NCI-H510A (cell line): ENCODE measurements at regions not wholly inside any gene's neighbourhood (a gene's known extent, or its start where the extent isn't known, plus 50 kb on each side); places are given as distances from the start of the nearest gene placed in this dataset.
"Not testable (repeated sequence)": the region's sequence is repeated elsewhere in the genome, so short reads cannot be mapped to it uniquely, and the experiment has no call there.

Source experiments
- DNase-seq: peaks from one replicate; lab custom pipeline; 2025; lab: John Stamatoyannopoulos, UW

DNA sequence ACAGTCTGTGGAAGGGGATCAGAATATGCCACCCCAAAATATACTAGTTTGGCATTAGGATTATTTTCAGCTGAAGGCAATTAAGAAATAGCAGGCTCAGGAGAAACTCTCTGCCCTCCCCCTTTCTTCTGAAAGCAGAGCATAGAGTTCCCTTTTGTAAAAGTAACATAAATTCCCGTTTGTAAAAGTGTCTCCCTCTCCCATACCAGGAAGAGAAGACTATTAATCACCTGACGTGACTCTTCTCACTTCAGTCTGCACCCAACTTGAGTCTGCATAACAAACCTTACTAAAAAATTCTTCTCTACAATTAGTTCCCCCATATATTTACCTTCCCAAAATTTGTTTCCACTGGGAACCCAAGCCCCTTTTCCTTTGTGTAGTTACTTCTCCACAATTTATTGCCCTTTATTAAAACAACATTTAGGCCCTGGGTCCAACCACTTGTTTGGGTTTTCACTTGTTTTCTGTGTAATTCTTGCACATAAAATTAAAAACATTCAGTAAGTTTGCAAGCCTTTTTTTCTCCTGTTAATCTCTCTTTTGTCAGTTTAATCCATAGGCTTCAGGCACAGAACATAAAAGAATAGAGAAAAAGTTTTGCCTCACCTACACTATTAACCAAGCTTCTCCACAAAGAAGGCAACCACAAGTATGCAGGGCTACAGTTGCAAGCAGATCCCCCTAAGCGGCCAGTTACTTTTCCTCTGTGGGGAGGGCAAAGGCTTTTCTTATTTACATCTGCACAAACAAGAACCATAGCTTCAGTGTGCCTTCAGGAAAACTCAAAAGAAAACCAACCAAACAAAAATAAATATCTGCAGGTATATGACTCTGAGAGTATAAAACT is 73.8 kb upstream of the EPCAM start:
- DNase-seq, result no peak

DNA sequence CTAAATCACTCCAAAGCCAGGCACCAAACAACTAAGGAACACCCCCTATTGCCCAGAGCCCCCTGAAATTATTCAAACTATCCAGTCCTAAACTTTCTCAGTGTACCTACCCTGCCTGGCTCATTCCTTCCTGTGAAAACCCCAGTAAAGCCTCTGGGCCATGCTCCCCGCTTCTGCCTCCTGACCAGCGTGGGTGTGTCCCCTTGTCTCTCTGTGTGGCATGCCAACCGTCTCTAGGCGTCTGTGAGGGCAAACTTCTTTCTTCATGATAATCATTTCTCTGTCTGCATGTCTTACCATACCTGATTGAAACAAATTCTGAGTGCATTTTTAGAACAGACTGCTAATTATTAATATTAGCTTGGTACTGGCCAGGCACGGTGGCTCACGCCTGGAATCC is 75.1 kb upstream of the EPCAM start:
- no peak for DNase-seq

DNA sequence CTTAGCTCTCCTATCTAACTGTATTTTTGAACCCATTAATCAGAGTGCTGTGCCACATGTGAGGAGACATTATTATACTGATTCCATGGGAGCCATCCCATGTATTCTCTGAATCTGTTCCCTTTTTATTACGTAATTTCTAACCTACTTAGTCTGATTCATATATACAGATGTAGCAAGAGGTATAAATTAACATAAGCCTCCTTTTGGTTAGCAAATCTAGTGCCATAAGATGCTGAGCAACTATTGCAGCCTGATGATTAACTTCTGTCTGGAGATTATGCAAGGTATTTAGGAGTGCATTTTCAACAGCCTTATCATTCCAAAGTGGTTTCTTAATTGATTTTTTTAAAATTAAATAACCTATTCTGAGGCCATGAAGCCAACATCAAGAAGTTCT is 80.2 kb upstream of the EPCAM start:
- DNase-seq, result no peak

DNA sequence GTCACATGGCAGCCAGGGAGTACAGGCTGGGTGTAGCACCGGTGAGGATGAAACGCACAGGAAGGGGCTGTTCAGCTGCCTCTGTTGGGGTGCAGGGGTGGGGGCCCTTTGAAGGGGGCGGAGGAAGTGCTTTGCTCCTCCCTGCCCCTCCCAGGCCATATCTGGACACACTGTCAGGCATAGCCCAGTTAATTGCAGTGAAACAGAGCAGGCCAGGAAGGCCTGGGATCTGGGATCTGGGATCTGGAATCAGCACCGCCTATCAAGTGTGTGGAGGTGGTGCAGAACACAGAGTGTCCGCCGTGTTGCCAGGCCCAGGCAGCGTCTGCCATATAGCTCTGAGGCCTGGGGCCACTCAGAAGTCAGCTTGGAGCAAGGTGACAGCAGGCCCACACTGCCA is 85.5 kb upstream of the EPCAM start:
- no peak for DNase-seq

DNA sequence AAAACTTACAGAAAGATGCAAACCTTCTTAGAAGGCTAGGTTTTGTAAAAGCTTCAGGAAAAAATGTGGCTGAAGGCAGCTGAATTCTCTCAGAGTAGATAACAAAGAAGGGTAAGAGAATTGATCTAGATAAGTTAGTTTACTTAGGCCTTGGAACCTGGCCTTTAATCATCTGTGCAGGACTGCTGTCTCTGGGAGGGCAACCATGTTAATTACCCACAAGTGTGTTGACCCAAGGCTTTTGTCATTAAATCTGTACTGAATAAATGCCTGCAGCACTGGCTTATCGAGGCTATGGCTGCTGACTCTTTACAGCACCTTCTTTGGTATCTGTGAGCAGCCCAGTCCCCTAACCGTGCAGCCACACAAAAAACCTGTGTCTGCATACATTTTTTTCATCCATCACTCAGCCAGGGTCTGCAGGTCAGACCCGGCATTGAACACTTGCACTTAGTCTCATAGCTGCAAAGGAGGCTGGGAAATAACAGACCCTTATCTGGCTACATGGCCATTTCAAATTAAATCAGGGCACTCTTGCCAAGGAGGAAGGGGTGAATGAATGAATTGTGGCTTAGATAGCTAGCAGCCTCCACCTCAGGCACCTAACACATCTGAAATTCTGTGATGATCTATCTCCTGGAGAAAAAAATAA is 86.4 kb upstream of the EPCAM start:
- no peak for DNase-seq

DNA sequence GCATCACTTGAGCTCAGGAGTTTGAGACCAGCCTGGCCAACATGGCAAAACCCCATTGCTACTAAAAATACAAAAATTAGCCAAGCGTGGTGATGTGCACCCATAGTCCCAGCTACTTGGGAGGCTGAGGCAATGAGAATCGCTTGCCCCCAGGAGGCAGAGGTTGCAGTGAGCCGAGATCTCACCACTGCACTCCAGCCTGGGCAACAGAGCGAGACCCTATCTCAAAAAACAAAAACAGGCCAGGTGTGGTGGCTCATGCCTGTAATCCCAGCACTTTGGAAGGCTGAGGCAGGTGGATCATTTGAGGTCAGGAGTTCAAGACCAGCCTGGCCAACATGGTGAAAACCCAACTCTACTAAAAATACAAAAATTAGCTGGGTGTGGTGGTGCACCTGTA is 89.6 kb upstream of the EPCAM start:
- DNase-seq, result not testable (repeated sequence)

DNA sequence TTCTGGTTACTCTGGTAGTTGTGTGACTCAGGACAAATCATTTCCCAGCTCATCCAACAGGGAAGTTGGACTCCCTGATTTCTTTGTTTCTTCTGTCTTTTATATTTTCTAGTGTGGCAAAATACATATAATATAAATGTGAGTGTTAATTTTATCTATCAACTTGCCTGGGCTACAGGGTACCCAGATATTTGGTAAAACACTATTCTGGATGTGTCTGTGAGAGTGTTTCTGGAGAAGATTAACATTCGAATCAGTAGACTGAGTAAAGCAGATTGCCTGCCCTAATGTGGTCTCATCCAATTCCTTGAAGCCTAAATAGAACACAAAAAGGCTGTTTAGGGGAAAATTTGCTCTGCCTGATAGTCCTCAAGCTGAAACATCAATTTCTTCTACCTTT is 91.1 kb upstream of the EPCAM start:
- no peak for DNase-seq

DNA sequence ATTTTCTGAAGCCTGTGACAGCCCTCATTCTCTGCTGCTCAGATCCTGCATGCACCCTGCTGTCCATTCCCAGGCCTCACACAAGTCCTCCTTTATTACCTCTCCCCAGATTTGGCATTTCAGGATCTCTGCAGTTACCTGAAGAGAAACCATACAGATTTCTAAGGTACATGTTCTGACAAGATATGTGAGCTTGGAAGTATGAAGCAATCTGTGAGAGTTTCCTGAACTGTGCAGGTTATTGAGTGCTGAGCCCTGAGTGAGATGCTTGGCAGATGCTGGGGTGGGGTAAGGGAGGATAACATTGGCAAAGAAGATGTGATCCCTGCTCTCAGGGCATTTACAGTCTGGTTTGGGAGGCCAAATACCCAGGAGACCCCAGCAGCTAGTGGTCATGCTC is 91.9 kb upstream of the EPCAM start:
- DNase-seq, result no peak

DNA sequence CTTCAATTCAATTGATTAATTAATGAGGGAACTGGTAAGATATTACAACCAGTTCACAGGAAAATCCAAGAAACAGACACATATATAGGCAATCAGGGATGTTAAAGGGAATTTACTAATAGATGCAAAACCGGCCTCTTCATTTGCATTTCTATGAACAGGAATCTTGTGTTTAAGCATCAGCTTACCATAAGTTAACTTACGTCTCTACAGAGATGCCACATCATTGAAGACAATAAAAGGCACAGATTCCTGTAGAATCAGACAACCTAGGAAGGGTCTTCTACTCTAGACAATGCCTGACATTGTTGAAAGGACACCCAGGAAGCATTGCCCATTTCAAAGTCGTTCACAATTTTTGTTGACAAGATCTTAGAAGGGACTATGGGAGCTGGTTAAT is 93.0 kb upstream of the EPCAM start:
- no peak for DNase-seq

DNA sequence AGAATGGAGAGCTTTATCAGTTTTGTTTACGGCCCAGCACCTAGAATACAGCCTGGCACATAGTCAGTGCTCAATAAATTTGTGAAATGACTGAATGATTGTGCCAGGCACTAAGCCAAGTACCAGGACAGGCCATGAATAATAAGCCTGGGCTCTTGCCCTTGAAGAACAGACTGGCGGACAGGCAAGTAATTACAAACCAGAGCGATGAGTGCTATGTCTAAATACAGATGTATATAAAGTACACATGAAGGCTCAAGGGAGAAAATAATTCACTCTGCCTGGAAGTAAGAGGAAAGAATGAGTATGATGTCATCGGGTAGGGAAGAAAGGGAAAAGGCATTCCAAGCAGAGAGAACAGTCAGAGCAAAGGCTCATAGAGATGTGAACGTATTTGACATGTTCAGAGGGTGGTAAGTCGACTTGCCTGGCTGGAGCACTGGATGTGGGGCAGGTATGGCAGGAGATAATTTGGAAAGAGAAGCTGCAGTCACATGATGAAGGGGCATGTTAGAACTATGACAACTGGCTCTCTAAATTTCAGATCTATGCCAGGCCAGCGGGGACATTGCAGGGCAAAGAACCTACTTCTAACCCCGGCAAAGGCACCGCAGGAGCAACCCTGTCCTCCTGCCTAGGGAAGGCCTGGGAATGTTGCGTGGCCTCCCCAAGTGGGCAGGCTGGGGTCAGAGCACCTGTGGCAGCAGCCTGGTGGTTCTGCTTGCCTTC is 94.9 kb upstream of the EPCAM start:
- DNase-seq, result no peak

DNA sequence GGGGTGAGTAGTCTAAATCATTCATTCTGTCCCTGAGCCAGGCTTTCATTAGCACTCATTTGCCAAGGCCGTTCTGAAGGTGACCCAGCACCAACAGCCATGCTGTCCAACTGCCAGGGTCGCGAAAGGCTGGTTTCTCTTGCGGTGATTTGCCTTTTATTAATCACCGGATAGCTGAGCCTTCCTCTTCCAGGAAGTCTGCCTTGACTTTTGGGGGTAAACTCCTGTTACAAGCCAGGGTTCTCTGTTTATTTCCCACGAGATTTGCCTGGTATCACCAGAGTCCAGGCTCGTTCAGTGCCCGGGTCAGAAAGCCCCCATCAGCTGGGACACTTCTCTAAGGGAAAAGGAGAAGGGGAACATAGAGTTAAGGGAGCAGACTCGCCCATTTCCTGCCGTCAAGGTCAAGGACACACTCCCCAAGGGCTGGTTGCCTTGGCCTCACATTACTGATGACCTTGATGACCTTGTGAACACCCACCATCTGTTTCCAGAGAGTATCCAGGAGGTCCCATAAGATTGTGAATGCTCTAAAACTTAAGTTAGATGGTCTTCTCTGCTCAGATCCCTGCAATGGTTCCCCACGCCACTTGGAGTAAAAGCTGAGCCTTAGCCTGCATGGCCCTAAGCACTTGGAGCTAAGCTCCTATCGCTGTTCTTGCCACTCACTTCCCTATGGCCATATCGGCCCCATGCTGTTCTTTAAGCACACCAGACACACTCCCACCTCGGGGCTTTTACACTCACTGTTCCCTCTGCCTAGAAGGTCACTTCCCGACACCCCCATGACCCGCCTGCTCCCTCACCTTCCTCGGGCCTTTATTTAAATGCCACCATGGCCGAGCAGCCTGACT is 96.0 kb upstream of the EPCAM start:
- DNase-seq, result no peak

DNA sequence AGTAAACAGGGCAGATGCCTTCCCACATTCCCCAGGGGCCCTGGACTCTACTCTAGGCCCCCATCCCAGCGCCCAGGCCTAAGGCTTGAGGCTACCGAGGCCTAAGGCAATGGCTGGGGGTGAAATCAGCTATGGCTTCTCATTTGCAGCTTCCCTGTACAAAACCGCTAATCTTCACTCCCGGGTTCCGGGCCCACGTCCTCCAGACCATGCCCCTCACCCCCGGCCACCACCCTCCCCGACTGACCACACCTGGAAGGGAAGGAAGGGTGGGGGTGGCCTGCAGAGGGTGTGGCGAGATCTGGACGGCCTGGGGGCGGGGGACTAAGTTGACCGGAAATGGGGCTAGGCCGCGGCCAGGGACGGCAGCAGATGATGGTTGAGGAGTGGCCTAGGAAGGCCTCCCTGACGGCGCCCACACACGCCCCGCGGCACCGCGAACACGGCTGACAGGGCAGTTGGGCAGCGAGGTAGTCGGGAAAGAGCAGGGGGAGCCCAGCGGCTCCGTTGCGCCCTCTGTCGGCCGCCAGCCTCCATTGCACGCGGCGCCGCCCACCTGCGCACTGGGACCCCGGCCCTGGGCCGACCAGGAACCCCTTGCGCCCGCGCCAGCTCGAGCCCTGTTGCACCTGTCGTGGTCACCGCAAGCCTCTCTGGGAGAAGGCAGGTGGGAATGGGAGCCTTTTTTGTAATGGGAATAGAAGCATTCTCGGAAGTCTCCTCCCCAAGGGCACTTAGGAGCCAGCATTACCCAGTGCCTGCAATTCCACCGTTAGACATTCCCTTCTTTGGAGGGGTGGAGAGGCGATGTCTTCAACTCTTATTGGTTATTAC is 95.9 kb upstream of the CALM2 start:
- peak; percentile 11 for DNase-seq

DNA sequence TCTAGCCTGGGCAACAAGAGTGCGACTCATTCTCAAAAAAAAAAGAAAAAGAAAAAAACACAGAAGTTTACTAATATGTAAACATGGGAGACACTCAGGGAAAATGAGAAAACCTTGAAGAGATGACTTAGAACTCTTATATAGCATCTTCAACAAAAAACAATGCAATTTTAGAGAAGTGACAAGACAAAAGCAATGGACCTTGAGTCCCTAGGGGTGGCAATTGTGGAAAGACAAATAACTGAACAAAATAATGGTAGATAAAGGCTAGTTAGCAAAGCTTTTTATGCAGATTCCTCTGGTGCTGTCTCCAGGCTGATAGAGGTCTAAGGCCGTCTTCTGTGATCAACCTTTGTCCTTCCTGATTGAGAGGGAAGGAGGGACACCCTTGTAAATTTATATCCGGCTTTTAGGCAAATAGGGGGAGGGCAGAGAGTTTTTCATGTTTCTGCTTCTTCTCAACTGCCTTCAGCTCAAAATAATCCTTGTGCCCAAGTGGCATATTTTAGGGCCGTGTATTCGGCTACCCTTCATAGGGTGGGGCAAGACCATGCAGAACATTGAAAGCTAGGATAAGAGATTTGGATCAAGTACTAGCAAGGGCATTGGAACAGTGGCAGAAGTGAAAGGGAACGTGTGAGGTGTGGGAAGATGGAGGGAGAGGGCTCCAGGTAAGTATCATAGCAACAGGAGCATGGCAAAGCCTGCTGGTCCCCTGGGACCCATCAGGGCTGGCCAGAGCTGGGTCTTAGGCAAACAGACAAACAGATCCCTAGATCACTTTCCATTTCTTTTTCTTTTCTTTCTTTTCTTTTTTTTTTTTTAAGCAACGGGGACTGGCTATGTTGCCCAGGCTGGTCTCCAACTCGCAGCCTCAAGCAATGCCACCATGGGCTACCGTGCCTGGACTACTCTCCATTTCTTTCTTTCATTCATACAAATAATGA is 95.0 kb upstream of the CALM2 start:
- no peak for DNase-seq

DNA sequence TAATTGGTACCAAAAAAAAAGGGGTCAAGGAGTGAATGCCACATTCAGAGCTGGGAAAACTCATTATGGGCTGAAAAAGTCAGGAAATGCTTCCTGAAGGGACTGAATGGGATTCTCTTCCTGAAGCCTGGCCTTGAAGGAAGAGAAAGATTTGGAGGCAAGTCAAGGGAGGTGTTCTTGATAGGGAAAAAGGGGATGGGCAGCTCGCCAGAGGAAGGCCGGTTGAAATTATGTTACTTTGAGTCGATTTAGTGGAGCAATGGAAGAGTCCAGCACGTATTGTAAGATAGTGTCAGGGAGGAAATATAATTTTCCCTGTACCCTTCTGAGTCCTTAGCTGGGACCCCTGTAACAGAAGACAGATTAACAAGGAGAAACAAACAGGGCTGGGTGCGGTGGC is 94.1 kb upstream of the CALM2 start:
- DNase-seq, result no peak

DNA sequence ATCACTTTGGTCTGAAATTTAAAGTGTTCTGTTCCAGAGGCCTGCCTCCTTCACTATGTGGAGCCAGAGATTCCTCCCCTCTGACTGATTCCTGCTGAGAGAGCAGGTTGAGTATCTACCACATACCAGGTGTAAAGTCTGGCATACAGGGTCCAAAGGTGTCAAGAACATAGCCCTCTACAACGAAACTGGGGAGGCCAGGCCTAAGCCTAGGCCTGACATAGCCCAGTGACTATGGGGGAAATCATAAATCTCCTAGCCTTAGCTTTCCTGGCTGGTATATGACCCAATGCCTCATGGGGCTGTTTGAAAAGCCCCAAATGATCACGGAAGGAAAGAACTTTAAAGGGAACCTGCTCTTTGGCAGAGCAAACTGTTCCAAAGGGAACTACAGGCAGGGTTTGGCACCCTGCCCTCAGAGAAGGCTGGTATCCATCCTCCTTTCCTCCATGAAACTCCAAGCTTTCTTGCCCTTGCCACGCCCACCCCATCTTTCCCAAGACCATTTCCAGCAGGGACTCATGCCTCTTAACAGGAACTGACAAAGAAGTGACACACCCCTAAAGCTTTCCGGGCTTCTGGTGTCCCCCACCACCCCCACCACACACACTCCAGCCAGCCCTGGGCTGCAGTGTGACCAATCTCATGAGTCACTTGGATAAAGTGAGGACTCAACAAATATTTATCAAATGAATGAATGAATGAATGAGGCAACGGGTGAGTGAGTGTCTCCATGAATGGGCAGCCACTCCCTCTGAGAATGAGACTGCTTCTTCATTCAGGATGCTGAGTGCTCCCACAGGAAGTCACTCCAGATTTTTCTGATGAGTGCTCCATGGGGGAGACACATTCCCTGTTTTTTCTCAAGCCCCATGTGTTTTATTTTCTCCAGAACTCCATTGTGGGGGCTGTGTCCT is 93.3 kb upstream of the CALM2 start:
- DNase-seq, result no peak

DNA sequence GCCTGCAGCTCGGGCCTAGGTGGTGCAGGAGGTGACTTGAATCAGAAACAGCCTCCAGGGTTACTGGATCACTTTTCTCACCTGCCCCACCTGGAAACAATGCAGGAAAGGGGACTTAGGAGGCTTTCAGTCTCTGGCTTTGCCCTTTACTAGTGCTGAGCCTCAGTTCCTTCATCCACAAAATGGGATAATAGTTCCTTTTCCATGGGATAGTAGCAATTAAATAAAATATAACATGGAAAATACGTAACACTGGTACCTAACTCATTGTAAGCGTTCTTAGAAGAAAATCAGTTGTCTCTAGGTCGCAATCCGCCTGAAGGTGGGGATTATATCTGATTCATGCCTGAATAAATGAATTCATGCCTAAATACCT is 91.4 kb upstream of the CALM2 start:
- no peak for DNase-seq

DNA sequence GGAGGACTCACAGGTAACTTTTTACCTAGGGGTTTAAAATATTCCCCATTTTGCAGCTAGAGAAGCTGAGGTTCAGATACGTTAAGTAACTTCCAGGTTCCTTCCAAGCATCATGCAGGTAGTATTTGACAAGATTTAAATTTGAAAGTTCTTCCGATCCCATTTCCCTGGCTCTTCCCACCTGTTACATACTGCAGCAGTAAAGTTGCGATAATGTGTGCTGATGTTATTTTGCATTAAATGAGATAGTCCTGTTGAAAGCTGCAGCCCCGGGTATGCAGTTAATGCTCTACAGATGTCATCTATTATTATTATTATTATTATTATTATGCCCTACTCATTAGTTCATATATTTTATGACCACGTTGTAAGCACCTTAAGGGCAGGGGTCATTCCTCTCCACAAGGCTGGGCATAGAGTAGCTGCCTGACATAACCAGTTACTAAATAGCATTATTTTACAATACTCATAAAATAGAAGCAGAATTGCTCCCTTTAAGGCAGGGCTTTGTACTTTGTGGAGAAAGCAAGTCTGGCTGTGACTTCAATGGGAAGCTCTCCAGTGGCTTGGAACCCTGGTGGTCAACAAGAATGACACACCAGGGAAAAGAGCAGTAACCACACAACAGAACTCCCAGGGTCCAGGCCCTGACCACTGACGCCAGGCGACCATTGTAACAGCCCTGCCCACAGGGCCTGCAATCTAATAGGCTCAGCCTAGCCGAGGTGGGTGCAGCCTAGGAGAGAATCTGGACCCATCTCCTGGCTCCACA is 90.8 kb upstream of the CALM2 start:
- DNase-seq, result no peak

DNA sequence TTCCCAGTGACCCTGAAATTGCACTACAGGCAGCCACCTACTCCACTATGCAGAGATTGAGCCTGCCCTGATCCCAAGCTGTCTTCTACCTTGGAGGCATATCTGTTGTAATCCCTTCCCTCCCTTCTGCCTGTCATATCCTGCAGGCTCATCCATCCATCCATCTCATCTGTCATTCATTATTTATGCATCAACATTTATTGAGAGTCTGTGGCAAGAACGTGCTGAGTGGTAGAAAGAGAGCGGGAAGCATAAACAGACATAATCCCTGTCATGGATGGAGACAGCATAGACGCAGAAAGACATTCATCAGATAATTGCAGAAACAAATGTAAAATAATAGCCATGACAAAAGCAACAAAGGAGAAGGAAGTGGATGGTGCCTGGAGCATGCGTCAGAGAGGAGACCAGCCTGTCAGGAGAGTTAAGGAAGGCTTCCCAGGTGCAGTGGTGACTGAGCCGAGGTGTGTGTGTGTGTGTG is 89.5 kb upstream of the CALM2 start:
- DNase-seq, result no peak
